Stimulated activated CD8-positive, alpha-beta memory T cell treated with anti-CD3 and anti-CD28 coated beads, Interleukin-12 subunit alpha, Interleukin-12 subunit beta, amount 100 ng/mL, for 1 hour (primary cell): ENCODE measurements at regions not wholly inside any gene's neighbourhood (a gene's known extent, or its start where the extent isn't known, plus 50 kb on each side); places are given as distances from the start of the nearest gene placed in this dataset.
"Not testable (repeated sequence)": the region's sequence is repeated elsewhere in the genome, so short reads cannot be mapped to it uniquely, and the experiment has no call there.

Source experiments
- DNase-seq: peaks from one replicate; pipeline ENCODE4 v3.0.0-alpha.2; 2020; ENCODE audit warnings: low read depth

GRCh38 chr14:104250175-104250574 lies 111.8 kb downstream of the KIF26A start:
- DNase-seq: no peak

- DNase-seq: no peak
These were observed 114.1 kb downstream of the KIF26A start for GRCh38 chr14:104252256-104253215.

DNA sequence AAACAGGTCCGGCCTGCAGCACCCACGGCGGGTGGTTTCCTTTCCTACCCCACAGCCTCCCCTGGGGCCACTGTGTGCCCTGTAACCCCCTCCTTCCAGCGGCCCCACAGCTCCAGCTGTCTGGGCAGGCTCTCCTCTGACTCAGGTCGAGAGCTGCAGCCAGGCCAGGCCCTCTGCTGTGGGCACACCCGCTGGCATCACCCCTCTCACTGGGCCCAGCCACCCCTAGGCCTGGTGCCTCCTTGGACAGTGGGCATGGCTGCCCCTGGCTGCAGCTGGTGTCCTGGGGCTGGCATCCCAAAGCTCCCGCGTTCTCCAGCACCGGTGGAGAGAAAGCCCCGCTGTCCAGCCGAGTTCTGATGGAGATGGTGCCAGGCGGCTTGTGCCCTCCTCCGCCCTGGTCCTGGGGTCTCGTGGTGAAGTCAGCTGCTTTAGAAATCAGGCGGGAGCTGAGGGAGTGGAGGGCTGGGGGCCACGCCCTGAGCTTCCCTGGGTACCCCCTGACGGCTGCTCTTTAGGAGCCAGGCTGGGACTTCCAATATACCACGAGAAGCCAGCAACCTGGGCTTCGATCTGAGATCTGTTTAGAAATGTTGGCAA lies 114.9 kb downstream of the KIF26A start:
- DNase-seq: no peak

DNA sequence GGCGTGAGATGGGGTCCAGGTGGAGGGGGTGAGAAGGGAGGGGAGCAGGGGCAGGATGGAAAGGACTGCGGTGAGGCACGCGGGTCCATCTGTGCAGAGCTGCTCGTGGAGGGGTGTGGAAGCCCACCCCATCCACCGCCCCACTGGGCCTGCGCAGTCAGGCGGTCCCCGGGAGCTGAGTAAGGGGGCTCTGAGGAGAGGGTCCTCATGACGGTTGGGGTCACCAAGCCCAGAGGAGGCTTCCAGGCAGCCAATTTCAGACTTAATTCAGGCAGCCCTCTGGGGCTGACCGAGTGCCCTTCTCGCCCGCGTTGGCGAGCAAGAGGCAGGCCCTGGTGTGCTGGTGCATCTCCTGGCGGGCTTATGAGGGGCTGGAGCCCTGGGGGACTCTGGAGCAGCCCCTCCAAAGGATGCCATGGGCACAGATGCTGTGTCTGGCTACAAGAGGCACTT lies 115.5 kb downstream of the KIF26A start:
- no peak for DNase-seq

DNA sequence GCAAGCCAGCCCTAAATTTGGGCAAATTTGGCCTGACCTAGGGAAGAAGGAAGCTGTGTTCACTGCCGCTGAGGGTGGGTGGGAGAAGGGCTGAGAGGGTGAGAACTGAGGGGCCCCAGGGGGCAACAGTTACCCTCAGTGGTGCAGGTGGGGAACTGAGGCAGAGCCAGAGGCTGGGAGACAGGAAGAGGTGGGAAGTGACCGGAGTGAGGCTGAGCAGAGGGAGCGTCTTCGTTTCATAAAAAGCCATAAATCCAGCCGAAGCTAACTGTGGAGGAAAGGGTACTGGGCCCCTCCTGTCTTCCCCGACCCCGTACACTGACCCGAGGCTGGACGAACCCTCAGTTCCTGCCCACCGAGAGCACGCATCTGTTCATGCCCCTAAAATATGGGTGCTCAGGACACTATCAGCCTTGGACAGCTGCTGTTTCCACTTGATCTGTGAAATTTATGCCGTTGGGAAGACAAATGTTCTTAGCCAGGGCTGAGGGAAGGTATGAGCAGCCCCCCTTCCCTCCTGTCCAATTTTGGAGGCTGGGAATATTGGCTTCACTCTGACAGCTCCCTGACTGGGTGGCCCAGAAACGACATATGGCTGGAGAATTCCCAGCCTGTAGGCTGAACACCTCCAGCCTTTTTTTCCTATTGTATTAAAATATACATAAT lies 116.5 kb downstream of the KIF26A start:
- no peak for DNase-seq

DNA sequence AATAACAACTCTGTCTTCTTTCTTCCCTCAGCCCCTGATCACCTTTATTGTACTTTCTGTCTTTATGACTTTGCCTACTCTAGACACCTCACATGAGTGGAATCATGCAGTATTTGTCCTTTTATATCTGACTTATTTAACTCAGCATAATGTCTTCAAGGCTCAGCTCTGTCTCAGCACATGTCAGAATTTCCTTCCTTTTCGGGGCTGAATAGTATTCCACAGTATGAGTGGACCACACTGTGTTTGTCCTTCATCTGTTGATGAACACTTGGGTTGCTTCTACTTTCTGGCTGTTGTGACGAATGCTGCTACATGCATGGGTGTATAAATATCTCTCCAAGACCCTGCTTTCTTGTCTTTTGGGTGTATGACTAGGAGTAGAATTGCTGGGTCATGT lies 117.6 kb downstream of the KIF26A start:
- no peak for DNase-seq

DNA sequence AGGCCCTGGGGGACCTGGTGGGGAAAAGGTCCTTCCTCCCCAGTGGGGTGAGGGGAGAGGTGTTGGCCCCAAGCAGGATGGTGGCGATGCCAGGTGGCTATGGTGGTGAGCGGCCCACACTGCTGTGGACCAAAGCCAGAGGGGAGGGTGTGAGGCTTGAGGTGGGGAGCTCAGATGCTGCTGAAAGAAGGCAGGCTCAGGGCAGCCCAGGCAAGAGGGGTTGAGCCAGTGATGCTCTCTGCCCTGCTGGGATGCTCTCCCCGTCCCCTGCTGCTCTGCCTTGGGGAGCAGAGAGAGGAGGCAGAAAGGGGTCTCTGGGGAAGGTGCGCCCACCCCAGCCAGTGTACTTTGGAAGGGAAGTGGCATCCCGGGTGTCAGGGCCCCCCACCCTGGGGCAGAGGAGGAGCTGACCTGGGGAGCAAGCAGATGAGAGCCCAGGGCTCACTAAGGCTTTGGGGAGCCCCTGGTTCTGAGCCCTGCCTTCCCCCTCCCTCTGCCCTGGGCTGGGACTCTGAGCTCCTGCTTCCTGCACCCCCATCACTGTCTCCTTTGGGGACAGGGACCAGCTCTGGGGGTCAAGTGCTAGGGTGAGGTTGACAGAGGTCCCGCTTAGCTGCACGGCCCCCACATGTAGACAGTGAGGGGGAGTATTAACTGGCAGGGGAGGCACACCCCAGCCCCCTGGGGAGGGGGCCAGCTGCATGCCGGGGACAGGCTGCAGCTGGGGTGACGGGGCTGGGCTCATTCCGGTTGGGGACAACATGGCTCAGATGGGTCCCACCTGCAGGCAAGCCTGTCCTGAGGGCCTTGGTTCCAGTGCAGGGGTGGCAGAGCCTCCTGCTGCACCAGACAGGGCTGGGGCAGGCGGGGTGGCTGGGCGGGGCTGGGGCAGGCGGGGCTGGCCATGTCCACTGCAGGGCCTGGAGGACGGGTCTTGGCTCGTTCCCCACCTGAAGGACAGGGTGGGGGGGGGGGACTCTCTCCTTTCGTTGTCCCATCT lies 124.4 kb downstream of the KIF26A start:
- DNase-seq: no peak

- DNase-seq: no peak
These were observed 125.4 kb downstream of the KIF26A start for GRCh38 chr14:104263675-104264358.

DNA sequence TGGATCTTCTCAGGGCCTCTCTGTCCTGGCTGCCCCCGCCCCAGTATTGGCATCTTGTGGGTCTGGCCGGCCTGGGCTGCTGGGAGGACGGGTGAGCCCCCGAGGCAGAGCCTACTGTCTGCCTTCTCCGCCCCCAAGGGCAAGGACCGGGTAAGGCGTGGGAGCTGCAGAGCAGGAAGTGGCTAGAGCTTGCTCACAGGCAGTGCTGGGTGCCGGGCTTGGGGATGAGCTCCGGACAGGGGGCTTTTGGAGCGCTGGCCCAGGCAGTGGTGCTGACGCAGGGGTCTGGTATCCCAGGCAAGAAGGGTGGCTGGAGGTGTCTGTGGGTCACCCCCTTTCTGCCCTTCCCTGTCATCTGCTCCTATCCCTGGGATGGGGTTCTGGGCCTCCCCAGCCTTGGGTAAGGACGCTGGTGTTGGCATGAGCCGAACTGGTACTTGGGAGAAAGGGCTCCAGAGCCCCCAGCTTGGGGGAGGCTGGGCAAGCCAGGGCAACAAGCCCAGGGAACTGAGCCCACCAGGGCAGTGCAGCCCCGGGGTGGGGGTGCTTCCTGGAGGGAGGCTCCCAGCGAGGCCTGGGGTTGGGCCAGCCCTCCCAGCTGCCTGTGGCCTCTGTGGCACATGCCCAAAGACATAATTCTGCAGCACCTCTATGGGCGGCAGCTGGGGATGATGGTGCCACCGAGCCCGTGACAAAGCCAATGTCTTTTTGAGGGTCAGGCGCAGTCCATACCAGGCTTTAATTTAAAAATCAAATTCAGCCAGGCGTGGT lies 126.3 kb downstream of the KIF26A start:
- no peak for DNase-seq

- no peak for DNase-seq
These were observed 127.7 kb downstream of the KIF26A start for GRCh38 chr14:104265918-104266630.

DNA sequence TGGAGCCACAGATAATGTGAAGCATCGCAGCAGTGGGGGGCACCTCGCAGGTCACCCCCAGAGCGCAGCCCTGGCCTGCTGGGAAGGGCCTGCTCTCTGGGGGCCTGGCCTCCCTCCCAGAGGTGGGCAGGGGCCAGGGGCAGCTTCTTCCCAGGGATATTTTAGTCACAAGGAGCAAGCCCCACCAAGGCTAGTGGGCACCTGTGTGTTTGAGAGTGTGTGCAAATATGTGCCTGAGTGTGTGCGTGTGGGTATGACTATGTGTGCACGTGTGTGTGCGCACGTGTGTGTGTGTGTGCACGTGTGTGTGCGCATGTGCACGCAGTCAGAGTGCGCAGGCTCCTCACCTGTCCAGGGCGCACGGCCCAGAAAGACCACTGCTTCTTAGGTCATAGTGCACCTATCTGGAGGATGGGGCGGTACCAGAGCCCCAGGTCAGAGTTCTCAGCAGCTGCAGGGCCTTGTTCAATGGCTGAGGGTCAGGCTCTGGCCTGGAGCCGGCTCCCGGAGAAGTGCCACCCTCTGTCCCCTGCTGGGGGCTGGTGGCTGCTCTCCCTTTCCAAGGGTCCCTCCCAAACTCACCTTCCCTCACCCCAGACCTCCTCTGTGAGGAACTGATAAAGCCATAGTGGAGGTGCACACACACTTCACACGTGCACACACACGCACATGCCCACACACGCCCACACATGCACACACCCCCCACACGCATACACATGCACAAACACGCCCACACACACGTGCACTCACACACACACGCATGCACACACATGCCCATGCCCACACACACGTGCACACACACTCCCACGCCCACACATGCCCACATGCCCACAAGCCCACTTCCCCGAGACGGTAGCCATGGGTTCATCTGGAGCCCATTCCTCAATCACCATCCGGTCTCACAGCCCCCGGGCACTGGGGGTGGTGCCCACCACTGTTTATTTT lies 128.5 kb downstream of the KIF26A start:
- no peak for DNase-seq

DNA sequence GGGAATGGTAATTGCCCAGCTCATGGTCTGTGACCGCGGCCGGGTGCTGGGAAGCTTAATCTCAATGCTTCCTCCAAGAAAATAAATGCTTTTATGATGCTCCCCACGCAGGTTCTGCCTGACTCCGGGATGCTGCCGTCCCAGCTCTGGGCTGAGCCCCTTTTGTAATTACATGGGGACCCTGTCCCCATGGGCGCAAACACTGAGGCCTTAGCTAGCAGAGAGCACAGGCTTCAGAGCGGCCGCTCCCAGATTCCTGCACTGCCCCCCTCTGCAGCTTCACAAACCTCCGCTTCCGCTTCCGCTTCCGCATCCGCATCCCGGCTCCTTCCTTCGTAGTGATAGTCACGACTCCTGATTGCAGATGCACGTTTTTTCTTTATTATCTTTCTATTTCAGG lies 129.5 kb downstream of the KIF26A start:
- no peak for DNase-seq

DNA sequence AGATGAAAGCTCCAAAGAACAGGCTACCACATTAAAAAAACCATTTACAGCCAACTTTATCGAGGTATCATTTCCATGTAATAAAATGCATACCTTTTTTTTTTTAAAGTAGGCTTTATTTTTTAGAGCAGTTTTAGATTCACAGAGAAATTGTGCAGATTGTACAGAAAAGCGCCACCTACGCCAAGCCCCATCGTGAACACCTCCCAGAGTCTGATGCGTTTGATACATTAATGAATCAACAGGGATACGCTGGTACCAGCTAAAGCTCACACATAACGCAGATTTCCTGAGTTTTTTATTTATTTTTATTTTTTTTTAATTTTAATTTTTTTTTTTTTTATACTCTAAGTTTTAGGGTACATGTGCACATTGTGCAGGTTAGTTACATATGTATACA lies 129.9 kb downstream of the KIF26A start:
- DNase-seq: no peak

- DNase-seq: no peak
These were observed 130.5 kb downstream of the KIF26A start for GRCh38 chr14:104268725-104269436.

DNA sequence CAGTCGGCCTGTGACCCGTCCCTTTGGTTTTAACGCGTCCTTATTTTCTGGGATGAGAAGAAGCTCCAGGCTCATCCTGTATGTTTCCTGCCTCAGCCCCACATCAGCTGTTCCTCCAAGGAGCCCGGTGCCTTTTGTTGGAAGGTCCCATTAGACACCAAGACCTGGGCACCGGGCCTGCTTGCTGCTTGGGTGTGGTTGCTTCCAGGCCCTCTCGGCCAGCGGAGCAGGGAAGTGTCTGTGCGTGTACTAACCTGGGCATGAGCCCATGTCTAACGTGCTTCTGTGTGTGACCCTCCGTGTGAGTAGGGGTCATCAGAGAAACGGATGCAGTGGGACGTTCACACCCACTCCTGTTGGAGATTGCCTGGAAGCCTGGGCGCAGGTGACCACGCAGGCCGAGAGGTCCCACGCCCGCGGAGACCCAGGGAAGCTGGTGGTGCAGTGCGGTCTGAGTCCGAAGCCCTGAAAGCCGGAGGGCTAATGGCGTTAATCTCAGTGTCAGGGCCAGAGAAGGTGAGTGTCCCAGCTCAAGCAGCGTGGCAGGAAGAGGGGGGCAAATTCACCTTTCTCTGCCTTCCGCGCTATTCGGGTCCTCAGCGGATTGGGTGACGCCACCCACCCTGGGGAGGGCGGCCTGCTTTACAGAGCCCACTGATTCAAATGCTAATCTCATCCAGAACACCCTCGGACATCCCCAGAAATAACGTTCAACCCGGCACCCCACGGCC lies 131.3 kb downstream of the KIF26A start:
- DNase-seq: not testable (repeated sequence)

DNA sequence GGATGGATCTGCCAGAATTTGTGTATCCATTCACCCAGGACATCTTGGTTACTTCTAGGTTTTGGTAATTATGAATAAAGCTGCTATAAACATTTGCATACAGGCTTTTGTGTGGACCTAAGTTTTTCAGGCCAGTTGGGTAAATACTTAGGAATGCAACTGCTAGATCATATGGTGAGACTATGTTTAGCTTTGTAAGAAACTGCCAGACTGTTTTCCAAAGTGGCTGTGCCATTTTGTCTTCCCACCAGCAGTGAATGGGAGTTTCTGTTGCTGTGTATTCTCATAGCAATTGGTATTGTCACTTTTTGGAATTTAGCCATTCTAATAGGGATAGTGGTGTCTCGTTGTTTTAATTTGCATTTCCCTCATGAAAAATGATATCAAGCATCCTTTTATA lies 133.0 kb downstream of the KIF26A start:
- no peak for DNase-seq

DNA sequence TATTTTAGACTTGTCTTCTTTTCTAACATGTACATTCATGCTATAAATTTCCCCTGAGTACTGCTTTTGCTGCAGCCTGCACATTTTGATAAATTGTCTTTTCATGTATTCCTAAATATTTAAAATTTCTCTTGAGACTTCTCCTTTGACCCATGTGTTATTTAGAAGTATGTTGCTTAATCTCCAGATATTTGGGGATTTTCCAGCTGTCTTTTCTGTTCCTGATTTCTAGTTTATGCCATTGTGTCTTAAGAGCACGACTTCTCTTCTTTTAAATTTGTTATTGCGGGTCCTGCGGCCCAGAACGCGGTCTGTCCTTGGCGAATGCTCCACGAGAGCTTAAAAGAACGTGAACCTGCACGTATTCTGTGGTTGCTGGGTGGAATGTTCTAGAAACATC lies 136.4 kb downstream of the KIF26A start:
- no peak for DNase-seq
